NCI-H2081 treated with DMSO at 0.1 percent for 48 hours (cell line): ENCODE measurements at regions not wholly inside any gene's neighbourhood (a gene's known extent, or its start where the extent isn't known, plus 50 kb on each side); places are given as distances from the start of the nearest gene placed in this dataset.

Experiments
- DNase-seq: peaks from one replicate; lab custom pipeline; 2025; lab: John Stamatoyannopoulos, UW

DNA sequence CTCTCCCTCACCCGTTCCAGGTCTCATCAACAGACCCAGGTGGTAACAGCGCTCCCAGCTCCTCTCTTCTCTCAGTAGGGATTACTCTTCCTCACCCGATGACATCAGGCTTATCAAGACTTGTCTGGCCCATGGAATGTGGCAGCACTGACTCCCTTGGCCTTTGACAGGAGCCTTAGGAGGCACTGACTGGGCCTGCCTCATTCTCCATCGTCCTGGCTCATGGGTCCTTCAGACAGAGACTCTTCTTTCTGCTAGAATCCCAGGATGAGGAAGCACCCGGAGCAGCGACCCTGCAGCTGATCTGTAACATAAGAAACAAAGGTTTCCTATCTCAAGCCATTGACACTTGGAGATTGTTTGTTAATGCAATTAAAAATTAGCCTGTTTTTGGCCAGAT is 1063.6 kb downstream of the TBC1D22A start:
- DNase-seq = no peak

DNA sequence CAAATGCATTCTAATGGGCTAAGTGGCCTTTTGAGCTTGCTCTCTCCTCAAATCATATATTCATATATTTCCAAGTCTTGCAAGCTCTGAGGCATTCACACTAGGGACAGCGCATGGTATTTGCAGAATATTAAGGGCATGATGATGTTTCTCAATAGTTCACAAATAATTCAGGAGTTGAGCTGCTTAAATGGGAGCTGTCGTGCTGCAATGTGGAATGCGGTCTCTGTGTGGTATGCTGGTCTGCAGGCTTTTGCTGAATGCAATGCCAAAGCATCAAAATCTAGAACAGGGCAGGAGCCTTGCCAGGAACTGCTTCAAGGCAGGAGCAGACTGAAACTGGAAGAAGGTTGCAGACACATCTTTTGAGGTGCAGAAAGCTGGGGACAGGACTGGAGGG is 1060.0 kb downstream of the TBC1D22A start:
- DNase-seq = no peak

DNA sequence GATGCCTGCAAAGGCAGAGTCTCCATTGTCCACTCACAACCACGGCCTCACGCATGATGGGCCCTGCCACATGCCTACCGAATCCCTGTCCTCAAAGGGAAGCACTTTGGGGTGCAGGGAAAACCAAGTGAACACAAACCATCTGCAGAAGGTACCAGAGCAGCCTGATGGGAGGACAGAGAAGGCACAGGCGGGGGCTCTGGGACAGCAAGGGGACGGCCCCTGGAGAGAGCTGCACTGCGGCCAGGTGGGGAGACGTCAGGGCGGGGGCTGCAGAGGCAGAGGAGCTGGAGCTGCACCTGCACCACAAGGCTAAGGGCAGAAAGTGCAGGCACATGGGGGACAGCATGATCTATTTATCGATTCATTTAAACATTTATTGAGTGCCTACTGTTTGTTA is 1056.0 kb downstream of the TBC1D22A start:
- no peak for DNase-seq

DNA sequence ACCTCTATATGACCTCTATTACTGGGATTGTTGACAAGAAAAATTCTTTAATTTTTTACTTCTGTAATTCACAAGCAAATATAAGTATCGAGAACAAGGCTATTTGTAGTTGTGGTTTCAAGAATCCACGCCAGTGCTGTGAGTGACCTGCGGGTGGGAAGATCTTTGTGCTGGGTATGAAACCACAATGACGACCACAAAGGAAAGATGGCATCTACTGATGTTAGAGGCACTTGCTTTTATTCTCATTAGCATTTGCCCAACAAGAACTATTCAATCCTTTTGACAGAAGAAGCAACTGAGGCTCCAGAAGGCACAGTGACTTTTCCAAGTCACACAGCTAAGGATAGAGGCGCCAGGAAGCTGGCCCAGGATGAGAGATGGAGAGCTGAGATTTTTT is 1054.9 kb downstream of the TBC1D22A start:
- DNase-seq = no peak

DNA sequence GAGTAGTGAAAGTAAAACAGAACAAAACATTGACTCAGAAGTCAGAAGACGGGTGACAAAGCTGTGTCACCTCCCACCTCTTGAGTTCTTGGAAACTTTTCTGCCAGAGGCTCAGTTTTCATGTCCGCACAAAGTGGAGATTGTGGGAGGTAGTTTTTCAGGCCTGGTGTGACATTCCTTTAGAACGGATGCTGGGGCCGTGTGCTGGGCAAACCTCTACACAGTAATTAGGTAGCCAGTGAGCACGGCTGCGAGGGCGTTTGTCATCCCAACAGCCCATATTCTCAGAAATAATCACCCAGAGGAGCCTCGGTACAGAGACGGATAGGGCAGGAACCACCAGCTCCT is 1054.4 kb downstream of the TBC1D22A start:
- no peak for DNase-seq

DNA sequence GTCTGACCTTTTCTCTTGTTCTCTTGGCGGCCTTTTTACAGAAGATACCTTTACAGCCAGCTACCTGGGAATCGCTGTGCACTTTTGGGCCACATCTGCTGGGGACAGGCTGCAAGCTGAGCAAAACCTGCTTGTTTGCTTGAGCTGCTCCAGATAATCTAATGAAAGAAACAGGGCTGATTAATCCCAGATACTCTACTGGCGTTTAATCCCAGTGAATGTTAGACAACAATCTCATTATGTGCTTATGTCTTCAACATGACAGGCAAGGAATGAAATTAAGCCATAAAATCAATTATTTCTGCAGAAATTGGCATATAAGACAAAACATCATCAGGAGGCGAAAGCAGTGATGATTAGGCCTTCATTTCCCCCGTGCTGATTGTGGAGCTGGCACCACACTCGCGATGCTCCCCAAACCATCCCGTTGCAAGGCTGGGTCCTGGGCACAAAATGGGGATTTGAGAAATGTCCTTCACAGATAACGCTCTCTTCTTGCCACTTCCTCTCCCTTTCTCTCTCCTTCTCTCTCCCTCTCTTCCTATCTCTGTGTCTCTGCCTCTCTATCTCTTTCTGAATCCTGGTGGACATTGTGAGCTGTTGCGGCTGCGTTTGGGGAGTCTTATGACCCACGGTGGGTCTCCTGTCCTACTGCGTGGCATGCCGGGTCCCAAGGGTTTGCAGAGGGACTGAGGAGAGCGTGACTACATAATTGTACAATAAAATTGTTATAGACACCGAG is 1053.8 kb downstream of the TBC1D22A start:
- no peak for DNase-seq

DNA sequence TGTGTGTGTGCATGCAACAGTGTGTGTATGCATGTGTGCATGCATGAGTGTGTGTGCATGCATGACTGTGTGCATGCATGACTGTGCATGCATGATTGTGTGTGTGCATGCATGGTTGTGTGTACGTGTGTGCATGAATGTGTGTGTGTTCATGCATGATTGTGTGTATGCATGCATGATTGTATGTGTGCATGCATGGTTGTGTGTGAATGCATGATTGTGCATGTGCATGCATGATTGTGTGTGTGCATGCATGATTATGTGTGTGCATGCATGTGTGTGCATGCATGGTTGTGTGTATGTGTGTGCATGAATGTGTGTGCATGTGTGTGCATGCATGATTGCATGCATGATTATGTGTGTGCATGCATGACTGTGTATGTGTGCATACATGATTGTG is 1052.0 kb downstream of the TBC1D22A start:
- no peak for DNase-seq

DNA sequence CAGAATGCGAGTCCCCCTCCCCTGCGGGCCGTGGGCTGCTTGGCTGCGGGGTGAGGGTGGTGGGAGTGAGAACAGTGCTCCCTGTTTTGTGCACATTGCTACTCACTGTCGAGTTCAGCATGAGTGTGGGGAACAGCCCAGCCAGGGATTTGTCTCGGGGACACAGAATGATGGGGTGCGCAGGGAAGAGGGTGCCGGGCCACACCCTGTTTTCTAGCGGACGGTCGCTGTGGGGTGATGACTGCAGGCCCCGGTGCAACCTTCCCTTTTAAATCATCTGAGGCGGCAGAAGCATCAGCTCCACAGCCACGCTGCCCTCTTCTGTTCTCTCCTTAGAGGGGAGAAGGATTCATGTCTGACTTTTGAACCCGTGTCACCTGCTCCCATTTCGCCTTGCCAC is 1051.2 kb downstream of the TBC1D22A start:
- no peak for DNase-seq

DNA sequence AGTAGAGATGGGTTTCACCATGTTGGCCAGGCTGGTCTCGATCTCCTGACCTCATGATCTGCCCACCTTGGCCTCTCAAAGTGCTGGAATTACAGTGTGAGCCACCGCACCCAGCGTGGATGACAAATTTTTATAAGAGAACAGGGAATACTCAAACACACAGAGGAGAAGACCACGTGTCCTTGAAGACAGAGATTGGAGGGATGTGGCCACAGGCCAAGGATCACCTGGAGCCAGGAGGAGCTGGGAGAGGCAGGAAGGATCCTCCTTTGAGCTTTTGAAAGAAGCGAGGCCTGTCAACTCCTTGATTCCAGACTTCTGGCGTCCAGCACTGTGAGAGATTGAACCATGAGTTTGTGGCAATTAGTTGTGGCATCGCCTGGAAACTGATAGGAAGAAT is 1049.5 kb downstream of the TBC1D22A start:
- no peak for DNase-seq

DNA sequence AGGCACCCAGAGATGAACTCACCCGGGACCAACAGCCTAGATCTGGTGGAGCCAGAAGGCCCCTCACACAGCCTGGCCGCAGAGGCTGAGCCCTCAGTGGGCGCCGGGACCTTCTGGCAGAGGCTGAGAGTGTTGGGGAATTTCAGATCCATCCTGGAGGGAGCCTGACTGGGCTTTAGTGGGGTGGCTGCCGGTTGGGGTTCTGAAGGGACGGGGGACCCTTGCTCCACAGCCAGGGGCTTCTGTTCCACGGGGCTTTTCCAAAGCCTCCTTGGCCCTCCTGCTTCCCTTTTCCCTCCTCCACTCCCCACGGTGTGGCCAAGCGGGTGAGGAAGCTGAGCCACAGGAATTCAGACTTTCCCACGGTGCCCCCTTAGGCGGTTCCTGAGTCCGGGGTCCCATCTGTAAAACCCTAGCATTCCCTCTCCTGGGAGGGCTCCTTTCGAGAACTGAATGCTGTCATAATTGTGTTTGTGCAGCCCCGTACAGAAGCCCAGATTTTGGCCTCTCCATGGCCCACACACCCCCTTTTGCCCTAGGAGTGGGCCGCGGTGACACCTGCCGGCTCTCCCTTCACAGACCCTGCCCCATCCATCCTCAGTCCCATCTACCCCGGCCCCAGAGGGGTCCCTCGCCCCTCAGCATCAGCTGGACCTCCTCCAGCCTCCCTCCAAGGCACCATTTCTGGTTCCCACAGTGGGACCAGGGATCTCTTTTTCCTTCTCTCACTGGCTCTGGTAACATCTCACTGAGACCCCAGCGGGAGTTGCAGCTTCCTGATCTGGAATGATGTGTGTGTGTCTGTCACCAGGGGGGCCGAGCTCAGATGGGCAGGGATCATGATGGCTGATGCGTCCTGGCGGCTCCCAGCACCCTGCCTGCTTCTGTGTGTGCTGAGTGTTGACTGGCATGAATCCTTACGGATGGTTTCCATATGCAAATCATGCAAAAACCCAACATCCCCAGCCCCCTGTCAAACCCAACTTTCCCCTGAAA is 1048.4 kb downstream of the TBC1D22A start:
- no peak for DNase-seq

DNA sequence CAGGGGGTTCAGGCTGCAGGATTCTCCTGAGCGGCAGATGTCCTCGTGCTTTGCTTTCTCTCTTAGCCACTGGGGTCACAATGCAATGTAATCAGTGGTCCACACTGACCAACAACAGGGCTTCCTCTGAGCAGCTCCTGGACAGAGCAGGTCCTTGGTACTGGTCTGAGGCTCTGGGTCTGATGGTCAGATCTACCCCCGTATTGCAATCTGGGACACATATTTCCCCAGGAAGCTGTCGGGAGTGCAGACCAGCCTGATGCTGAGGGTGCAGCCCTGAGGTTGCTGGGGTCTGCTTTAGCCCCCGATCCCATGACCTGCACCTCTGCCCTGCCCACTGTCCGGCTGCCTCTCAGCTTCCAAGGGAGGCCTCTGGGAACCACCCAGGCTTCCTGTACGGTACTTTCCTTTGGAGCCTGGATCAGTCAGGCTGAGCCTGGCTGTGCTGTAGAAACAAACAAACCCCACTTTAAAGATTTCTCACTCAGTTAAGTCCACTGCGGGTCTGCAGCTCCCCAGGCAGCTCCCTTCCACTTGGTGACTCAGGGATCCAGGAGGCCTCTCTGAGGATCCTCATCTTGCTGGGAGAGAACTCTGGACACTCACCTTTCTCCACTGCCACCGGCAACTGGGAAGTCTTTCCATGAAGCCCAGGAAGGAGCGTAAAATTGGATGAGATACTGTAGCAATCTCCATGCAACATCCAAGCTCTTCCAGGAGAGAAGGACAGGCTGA is 1046.6 kb downstream of the TBC1D22A start:
- no peak for DNase-seq

DNA sequence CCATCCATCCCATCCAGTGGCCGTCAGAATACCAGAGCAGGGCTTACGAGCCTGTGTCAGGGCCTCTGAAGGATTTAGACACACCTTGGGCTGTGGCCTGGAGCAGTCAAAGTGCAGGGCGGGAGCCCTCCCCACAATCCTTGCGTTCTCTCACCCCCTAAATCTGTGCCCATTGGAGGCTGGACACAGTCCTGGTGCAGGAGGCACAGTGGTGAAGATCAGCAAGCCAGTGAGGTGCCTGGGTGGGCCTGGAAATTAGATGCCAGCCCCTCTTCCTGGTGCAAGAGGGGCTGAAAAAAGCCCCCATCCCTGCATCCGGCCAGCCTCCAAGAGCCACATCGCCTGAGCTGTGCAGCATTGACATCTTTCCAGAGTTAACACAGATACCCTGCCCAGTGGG is 1045.8 kb downstream of the TBC1D22A start:
- no peak for DNase-seq

DNA sequence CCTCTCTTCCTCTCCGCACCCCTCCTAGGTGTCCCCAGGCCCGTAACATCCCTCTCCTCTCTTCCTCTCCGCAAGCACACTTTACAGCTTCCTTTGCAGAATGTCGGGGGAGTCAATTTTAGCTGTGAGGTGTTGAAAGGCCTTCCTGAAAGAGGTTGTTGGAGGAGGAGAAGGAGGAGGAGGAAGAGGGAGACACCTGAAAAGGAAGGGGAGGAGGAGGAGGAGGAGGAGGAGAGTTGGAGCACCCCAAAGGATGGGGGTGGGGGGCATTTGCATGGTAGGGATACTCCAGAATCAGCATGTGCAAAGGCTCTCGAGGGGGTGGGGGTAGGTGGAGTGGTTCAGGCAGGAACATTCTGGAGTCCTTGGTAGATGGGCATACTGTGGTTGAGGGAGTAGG is 1045.1 kb downstream of the TBC1D22A start:
- DNase-seq = no peak

DNA sequence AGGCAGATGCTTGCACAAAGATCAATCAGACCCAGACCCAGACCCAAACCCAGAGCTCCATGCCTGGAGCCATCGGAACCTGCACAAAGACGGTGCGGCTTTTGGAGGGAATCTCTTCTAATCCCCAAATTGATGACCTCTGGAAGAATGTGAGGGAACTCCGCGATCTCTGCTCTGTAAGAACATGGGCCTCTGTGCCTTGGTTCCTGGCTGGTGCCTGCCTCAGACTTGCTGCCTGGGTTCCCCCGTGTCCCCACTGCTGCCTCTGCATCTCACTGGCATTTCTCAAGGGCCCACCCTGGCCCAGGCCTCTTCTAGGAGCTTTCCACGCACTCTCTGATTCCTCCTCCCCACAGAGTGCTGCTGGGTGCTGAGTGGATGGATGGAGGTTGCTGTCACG is 1044.4 kb downstream of the TBC1D22A start:
- DNase-seq = no peak

DNA sequence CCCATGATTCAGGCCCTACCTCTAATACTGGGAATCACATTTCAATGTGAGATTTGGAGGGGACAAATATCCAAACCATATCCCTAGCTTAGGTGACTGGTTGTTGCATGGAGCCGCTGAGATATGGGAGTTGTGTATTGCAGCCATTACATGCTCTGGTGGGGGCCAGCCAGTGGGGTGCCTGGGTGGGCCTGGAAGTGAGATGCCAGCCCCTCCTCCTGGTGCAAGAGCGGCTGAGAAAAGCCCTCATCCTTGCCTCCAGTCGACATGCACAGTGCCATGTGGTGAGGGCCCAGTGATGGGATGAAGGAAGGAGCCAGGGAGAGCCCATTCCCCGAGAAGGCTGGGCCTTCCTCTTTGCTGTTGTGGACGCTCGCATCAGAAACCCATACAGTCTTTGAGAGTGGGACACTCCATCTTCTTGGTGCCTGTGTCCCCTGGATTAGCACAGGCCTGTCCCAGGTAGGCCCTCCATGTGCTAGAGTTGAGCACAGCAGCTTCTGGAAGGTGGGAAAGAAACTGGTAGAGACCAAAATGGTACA is 1043.0 kb downstream of the TBC1D22A start:
- DNase-seq = no peak

DNA sequence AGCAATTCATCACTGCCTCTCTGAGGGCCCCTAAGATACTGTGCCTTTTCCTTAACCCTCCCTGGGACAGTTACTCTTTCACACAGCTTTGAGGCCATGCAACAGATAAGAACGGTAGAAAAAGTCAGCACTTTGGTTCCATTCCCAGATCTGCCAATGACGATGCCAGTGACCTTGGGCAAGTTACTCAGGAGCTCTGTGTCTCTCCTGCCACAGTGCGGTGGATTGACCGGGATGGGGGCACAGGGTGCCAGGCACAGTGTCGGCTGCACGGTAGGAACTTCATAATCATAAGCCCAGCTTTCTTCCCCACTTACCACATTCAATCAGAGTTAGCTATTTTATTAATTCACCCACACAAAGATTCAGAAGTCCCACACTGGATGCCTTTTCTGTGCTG is 1041.8 kb downstream of the TBC1D22A start:
- DNase-seq = no peak

DNA sequence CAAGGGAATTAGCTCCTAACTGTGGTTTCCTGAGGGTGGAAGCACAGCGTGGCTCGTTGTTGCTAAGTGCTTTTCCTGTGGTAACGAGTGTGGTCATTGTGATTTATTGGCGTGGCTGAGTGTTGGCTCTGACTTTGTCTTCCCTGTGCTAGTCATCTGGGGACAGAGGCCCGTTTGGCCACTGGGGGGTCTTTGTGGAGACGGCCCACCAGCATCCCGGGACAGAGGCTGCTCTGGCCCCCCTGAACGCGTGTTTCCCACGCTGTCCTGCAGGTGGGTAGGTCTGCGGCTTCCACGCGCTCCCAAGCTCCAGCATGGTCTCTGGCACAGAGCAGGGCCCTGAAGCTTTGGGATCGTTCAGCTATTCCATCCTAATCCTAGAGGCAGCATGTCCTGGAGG is 1040.0 kb downstream of the TBC1D22A start:
- DNase-seq = no peak

DNA sequence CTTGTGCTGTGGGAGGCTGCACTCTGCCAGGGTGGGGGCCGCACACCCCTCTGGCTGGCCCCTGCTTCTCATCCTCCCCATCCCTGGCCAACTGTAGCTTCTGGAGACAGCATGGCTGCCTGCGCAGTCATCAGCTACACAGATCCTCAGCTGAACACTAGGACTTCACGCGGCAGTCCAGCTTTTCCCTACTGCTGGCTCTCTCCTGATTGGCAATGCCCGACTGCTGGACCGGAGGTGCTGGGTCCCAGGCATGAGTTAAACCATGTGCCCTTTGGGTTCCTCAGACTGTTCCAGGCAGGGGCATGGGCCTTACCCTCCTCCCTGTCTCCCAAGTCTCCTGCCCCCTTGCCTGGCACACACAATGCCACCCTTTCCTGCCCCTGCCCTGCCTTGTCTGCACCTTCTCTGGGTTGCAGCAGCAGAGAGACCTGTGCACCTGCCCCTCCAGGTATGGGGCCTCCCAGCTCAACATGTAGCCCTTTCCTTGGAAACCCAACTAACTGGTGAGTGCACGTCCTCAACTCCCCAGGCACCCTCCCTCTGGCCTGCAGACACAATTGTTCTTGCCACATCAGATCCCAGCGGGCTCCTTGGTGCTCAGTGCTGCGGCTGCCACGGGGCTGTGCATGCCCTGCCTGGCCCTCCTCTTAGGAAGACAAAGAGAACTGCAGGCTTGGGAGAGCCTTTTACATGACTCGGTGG is 1039.2 kb downstream of the TBC1D22A start:
- DNase-seq = no peak

DNA sequence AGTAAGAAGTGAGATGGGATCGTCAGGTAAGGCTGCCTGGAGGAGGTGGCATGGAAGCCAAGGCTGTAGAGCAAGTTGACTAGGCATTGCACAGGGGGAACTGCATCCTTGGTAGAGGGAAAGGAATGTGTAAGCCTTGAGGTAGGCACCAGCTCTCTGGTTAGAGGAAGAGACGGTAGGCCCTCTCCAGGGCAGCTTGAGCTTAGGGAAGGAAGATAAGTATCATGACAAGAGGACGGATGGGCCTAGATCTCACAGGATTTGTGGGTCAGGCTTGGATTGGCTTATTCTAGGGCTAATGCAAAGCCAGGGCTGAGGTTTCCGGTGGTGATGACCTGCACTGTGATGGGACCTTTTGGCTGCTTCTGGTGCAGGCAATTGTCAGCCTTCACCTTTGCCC is 1035.8 kb downstream of the TBC1D22A start:
- DNase-seq = no peak

DNA sequence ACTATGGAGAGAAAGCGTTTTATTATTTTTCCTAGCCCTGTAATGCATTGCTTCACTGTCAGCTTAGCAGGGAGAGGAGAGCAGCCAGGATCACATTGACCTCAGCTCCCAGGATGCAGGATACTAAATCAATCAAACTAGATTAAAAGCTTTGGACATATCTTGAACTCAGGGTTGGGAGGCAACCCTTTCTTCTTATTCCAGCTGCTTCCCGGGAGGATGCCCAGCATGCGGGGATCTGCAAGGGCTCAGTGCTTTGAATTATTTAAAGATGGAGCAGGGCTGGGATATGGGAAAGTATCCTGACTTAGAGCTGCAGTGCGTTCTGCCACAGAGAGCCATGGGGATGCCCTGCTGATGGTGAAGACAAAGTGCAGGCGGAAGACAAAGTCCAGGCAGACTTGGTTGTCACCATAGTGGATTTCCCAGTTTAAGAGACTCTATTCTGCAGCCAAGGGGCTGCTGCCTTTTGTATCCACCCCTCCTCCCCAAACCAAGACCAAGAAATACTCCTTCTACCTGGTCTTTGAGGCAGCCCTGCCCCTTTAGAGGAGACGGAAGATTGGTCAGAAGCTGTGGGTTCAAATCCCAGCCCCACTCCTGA is 1035.0 kb downstream of the TBC1D22A start:
- no peak for DNase-seq
